HG02623 (cell line): ENCODE measurements at regions not wholly inside any gene's neighbourhood (a gene's known extent, or its start where the extent isn't known, plus 50 kb on each side); places are given as distances from the start of the nearest gene placed in this dataset.
A peak's percentile ranks its signal among the peaks of the same experiment; 100 is the strongest.
"Not testable (repeated sequence)": the region's sequence is repeated elsewhere in the genome, so short reads cannot be mapped to it uniquely, and the experiment has no call there.

Source experiments
- ATAC-seq: cut with Tn5 transposase; IDR thresholded peaks from one replicate; pipeline ENCODE4 v1.9.1; 2021; ENCODE audit warnings: moderate library complexity; ENCODE audit not compliant: unreplicated experiment

DNA sequence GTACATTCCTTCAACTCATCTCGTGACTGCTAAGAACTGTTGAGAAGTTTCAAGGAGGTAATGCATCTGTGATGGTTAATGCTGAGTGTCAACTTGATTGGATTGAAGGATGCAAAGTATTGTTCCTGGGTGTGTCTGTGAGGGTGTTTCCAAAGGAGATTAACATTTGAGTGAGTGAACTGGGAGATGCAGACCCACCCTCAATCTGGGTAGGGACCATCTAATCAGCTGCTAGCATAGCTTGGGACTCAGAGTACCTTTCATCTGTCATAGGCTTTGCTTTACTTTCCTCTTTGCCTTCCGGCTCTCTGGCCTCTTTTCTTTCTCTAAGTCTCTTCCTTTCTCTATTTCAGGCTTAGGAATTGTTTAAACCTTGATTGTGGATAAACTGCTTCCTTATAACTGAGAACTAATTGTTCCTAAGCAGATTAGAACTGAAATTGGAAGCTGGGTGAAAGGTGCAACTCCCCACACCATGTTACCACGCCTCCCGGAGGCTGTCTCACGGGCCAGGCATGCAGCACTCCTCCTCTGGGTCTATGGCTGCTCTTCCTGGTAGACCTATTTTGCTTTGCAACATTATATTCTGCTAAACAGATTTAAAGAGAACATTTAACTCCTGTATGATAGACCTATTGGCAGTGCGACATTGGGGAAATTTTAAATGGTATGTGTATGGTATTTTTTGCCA, 298.2 kb downstream of the CCSER2 start:
- ATAC-seq = no peak

DNA sequence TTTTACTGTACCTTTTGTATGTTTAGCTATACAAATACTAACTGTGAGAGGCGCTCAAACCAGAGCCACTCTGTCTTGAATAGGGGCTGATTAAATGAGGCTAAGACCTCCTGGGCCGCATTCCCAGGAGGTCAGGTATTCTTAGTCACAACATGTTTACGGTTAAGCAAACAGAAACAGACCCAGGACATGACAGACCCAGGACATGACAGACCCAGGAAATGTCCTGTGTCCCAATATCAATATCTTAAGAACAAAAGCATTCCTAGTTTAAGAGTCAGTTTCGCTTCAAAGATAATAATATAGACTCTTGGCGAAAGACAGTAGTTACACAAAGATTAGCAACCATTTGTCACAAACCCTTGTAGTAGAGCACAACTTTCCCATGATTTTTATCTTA, 304.5 kb downstream of the CCSER2 start:
- ATAC-seq = no peak

DNA sequence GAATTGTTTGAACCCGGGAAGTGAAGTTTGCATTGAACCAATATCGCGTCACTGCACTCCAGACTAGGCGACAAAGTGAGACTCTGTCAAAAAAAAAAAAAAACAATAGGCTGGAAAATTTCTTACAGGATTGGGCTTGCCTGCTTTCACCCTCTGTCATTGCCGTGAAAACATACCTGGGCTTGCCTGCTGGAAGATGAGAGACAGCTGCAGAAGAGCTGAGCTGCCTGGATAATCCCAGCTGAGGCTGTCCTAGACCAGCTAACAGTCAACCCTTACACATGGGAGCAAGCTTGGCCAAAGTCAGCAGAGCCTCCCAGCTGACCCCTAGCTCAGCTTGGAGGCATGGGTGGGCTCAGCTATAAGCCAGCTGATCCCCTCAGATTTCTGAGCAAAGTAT, 306.2 kb downstream of the CCSER2 start:
- no peak for ATAC-seq

DNA sequence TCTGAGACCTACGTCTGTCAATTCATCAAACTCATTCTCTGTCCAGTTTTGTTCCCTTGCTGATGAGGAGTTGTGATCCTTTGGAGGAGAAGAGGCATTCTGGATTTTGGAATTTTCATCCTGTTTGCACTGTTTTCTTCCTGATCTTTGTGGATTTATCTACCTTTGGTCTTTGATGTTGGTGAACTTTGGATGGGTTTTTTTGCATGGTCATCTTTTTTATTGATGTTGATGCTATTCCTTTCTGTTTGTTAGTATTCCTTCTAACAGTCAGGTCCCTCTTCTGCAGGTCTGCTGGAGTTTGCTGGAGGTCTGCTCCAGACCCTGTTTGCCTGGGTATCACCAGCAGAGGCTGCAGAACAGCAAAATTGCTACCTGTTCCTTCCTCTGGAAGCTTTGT, 322.2 kb downstream of the CCSER2 start:
- ATAC-seq = not testable (repeated sequence)

DNA sequence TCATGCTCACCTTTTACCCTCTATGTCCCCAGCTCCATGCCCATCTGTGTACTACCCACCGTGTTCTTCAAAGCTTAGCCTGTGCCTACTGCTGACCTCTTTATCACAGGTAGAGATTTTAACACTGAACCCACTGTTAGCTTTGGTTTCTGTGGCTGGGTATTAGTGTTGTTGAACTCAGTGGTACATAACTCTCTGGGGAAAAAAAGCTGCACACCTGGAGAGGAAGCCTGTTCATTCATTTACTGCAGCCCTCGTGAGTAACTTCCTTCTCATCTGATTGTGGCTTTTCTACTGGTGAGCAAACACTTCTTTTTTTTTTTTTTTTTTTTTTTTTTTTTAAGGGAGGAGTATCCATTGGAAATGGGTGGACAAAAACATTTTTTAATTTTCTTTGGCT, 326.3 kb downstream of the CCSER2 start:
- peak; percentile 66 for ATAC-seq

DNA sequence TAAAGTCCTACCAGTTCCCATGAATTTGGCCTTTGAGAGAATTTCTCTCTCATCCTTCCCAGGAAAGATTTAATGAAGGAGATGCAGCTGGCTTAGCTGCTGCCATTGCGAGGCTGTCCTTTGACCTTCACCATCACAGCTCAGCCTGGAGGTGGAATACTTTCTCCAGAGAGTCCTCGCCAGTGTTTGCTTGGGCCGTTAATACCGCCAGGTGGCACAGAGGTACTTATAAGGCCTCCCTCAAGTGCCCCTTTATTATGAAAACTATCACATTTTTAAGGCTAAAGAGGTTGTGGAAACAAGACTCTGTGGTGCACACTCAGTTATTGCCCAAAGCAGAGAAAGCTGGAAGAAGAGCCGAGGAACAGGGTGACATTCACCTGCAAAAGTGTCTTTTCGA, 330.6 kb downstream of the CCSER2 start:
- no peak for ATAC-seq

DNA sequence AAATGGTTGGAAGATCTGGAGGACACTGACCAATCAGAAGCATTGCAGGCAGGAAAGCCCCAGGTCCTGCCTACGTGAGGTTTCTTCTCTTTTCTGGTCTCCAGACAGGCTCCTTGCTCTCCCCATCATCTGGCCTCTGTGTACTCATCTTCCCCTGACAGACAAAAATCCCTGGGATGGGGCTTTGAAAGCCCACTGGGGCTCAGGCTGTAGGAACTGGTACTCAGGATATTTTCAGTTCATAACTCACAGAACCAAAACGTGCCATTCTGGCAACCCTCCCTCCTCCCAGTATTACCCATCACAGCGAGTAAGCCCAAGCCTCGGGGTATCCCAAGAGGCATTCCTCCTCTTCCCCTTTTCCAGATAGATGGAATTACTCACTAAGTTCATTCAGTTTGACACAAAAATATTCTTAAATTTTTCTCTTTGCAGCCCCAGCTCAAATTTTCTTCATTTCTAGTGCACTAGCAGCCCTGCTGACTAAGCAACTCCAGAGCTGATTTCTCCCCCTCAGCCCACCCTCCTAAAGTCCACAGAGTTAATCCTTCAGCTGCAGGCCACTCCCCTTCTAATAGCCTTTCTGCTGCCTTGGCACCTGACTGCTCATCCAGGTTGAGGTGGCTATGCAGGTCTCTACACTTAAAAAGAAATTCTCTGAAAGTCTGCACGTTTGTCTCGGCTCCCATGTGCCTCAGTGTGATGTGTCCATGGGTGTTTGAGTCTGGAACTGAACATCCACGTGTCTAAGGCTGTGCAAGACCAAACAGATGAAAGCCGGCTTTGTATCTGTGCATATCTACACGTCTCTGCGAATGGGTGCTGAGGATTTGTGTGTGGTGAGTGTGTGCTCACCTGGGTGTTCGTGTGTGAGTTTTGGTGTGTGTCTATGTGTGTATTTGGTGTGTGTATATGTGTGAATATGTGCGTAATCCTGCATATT, 331.4 kb downstream of the CCSER2 start:
- no peak for ATAC-seq

DNA sequence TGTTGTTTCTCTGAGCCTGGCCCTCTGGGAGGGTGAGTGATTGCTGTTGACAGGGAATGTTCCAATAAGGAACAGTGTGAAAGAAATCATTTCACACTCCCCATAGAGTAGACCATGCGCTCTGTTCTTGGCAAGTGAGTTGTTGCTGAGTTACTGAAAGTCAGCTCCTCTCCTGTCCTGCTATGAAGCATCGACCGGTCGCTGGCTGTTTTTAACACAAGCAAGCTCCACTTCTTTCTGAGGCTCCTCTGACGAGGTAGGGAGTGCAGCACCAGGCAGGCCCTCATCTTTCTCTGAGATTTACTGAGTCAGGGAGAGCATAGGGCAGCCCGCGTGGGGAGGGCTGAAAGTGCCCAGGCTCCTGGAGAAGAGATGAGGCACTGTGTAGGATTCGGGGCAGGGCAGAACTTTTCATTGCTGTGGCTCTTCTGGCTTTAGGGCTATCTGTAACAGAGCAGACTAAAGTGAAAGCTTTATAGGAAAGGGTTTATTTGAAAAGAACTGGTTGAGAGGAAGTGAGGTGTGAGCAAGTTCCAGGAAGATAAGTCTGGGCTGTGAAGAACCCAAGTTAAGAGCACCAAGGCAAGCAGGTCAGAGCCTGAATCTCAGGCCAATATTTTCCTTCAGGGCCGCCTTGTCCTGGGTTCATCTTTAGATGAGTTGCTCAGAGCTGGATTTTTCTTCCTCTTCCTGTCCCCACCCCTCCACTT, 332.2 kb downstream of the CCSER2 start:
- no peak for ATAC-seq

DNA sequence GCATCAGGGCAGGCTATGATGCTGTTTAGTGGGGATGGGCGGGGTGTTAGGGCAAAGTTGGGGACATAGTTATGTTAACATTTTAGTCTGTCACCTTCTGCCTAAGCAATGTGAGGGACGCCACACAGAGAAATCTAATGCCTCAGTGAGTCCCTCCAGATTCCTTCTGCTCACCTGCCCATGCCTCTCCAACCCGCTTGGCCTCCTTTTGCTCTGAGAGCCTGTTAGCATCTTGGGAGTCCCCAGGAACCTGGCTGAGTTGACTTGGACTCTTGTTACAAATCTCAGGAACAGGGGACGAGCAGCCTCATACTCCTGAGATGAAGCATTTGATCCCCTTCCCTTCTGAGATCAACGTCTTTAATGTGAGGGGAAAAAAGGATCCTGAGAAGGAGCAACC, 336.8 kb downstream of the CCSER2 start:
- ATAC-seq = no peak

DNA sequence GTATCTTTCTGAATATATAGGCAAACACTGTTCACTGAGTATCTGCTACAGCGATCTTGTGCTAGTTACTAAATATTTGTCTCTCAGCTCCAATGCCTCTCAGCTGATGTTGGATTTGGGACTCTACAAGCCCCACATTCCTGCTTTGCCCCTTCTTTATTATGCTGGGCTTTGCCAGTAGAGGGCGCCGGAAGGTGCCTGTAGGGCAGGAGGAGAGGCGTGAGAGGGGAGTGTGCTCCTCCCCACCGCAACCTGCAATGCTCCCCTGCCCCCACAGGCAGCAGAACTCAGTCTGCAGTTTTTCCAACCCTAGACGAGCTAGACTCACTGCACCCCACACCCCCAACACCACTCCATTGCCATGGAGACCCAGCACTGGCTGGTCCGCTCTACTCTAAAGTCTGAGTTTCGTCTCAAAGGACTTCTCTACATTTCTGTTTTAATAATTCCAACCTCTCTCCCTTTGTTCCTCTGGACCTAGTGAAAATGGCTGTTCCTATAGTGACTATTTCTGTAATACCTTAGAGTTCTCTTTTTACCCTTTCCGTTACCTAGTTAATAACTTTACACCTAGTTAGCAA, 337.6 kb downstream of the CCSER2 start:
- no peak for ATAC-seq

DNA sequence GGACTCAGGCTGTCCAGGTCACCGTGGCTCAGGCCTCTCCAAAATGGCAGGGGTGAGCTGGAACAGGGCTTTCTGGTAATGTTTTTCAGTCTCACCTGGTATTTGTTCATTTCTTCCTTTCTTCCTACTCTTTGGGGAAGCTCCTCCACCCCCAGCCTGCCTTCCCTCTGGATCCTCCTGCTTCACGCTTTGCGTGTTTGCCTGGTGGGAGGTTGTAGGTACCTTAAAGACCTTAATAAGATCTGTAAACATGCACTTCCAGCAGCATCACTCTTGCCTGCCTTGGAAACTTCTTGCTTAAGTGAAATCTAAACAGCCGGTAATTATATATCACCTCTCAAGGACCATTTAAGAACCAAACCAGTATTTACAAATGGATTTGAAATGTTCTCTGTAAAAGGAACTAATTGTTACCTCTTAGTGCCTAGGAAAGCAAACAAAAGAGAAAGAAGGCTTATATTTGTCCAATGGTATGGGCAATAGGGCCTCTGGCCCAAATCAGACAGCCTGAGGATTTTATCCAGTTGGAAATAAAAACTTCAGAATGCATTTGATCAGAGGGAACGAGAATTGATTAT, 339.9 kb downstream of the CCSER2 start:
- no peak for ATAC-seq

DNA sequence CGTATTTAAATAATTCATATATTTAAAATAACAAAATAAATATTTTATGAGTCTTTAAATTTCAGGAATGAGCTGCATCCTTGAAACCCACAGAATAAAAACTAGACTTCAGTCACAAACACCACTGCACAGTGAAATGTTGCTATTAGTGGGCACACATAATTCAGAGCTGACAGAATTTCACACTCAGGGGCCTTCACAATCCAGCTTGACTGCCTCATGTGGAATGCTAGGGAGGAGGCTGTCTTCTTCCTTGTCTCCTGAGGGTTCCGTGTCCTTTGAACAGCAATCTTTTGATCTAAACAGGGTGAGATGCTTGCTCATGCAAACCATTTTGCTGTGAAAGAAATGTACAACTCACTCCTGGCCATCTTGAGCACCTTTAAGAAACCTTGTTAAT, 346.7 kb downstream of the CCSER2 start:
- ATAC-seq = no peak

DNA sequence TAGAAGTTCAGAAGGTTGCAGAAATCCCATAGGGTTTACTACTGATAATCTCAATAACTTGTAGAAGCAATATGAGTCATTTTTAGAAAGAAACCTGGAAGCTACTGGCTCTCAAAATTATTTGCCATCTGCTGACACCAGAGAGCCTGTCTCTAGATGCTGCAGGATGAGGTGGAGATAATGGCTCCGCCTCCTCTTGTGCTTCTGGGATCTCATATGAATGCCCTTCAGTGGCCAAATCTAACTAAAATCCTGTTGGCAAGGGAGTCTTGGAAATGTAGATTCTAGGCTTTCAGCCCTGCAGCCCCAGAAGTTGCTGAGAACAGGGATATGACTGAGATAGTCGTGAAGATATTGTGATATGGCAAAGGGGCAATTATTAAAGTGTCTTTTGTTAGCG, 348.1 kb downstream of the CCSER2 start:
- ATAC-seq = no peak

DNA sequence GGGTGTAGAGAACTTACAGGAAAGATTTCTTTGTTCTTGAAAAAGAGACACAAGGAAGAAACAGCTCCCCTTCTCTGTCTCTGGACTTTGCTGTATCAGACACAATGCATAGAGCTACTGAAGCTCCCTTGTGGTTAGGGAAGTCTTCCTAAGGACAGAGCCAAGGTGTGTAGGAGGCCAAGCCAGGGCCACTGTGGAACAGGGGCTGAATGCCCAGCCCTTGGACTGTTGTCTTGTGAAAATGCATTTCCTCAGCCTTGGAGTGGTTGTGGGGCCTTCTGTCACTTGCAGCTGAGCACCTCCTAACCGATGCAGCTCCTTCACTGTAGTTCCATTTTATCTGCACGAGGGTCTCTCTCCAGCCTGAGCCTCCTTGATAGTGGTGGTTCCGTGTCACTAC, 353.4 kb downstream of the CCSER2 start:
- no peak for ATAC-seq

DNA sequence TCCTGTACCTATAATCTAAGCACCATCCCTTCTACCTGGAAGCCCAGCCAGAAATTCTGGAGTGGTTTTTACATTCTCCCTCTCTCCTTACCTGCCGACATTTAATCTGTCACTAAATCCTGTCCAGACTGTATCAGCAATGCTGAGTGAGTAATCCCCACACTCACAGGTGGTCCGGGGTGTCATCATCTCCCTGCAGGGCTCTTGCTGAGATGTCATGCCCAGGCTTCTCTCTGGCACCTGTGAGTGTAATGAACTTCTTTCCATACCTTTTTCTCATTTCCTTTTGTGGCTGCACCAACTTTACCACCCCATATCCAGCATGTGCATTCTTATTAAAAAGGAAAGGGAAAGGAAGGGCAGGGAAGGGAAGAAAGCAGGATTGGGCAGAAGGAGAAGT, 355.2 kb downstream of the CCSER2 start:
- no peak for ATAC-seq

DNA sequence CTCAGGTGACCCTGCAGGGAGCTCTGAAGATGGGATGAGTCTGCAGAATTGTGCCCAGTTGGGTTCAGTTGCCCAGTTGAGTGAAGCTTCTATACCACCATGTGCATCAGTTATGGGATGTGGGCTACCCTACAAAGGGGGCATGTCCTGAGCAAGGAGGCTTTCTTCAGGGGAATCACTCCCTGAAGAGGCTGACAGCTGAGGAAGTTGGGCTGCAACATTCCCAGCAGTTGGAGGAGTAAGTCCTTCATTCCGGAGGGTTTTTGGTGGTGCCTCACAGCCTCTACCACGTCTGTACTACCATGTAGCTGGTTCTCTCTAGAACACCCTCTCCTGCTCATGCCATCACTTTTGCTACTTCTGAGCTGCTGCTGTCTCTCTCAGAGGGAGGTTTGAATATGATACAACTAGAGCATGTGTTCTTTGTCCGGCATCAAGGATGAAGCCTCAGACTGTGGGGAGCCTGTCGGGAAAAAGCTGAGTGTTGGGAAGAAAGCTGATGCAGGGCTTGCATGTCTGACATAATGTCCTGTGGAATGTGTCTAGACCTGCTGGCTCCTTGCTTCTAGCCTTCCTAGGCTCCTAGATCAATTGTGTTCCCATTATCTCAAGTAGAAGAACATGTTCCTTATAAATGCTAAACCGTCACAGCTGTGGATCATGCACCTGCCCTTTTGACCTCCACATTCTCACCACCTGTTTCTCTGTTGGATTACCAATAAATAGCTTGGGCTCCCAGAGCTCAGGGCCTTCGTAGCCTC, 355.8 kb downstream of the CCSER2 start:
- ATAC-seq = no peak

DNA sequence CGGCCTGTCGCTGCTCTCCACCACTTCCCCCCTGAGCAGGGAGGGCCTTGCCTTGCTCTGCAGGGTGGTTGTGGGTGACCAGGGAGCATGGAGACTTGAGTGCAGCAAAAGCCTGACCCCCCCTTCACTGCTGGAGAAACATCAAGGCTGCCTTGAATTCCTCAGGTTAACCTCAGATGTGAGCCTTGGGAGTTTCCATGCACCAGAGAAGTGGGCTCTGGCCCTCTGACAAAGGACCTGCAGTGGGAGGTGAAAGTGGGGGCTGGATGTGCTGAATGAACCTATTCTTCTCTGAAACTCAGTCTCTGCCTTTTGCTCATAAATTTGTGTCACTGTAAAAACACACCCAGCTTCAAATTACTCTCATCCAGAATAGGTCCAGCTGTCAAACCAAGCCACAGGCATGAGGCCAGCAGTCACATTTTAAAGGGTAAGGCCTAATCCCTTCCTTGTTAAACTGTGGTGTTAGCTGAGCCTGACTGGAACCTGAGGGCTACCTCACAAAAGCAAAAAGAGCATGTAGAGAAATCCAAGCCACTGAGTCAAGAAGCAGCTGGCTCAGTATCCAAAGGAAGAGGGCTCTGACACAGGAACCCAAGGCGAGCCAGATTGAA, 356.8 kb downstream of the CCSER2 start:
- ATAC-seq = no peak

DNA sequence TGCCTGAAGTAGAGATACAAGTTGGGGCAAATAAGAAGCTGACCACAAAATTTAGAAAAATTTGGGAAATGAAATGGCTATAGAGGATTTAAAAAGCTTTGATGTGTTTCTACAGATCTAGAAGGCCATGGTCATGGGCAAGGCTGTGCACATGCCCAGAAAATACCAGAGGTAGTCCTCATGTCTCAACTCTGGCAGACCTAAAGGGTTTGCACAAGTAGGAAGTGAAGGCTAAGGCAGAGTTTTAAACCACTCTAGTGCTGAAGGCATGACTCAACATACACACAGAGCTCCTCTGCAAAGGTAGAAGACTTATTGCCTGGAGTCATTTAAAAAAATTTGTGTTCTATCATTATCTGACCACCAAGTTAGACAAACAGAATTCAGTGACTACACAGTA, 364.6 kb downstream of the CCSER2 start:
- ATAC-seq = no peak

DNA sequence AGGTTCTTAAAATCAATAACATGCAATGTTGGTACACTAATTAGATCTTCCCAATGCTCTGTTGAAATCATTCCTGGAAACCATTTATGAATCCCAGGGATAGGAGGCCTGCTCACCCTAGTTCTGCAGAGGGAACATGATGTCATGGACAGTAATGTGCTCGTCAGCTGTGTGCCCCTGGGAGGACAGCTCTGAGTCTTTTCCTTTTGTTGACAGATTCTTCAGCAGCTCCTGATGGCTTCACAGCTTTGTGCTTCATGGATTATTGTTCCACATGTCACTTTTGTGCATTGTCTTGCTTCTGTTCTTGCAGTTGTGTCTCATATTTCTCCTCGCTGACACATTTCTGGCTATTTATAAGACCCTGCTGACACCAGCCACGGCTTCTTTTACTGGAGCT, 367.5 kb downstream of the CCSER2 start:
- ATAC-seq = no peak

DNA sequence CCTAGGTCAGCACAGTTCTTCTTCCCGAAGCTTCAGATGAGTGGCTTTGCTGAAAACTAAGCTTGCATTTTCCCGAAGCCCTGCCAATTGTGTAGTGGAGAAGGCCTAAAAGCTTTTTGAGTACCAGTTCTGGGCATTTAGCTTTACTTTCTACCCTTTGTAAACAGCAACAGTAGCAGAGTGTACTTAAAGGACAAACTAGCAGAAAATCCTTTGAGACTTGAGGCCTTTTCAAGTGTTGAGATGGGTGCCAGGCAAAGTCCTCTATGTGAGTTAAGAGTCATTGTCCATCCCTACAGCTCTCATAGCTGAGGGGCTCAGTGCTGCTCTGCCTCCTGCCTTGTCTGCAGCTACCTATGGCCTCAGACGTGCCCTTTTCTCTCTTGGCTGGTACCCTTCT, 368.2 kb downstream of the CCSER2 start:
- no peak for ATAC-seq
